ENCODE measurements at regions not wholly inside any gene's neighbourhood (a gene's known extent, or its start where the extent isn't known, plus 50 kb on each side); places are given as distances from the start of the nearest gene placed in this dataset.

- no peak for TF ChIP-seq ZNF155 (tag by site-specific recombination; IDR thresholded peaks at IDR 0.05)
- no peak for TF ChIP-seq ZNF366 (tag by site-specific recombination; conservative IDR thresholded peaks at IDR 0.05)
These were observed 90.1 kb upstream of the FLRT2 start (continued) for GRCh38 chr14:85439696-85440328.

GRCh38 chr14:85441909-85442643, 87.9 kb upstream of the FLRT2 start:
- CTCF ChIA-PET, result interaction anchor here (0.8 to 1.5 kb wide), 2 partner anchors 11 to 22 kb away, joined by 3 read pairs; no protein-coding TSS in a partner anchor
- Histone ChIP-seq H3K9me3 (ENCODE audit: control insufficient read depth, insufficient read depth, low read depth, low read length) (no peaks in the 10 kb centered on the region), H3K36me3 (ENCODE audit: control insufficient read depth in 2 of 2, insufficient read depth in 1 of 2, low read length in 2 of 2) (no peaks in the 10 kb centered on the region), H3K4me3 (ENCODE audit: low read depth, low read length) (no peak overlapping the region), H3K4me1 (ENCODE audit: control insufficient read depth, insufficient read depth, low read length) (no peaks in the 10 kb centered on the region; the same call in 1 of the 2 replicates), H3K27ac (ENCODE audit: extremely low read depth, low read depth, low read length) (no peak overlapping the region)
- POLR2A ChIA-PET, result no interaction called here
- TF ChIP-seq ZNF302 (tag by site-specific recombination; IDR thresholded peaks at IDR 0.05; ENCODE audit: low read depth) (no peak), SP2 (tag by site-specific recombination; IDR thresholded peaks at IDR 0.05) (no peak), ZXDB (tag by site-specific recombination; IDR thresholded peaks at IDR 0.05) (no peak), SCRT1 (tag by site-specific recombination; IDR thresholded peaks at IDR 0.05; ENCODE audit: borderline replicate concordance) (no peak), GLIS1 (tag by site-specific recombination; IDR thresholded peaks at IDR 0.05) (no peak), ZNF830 (tag by site-specific recombination; IDR thresholded peaks at IDR 0.05; ENCODE audit: low read depth) (no peak), ZNF610 (tag by site-specific recombination; IDR thresholded peaks at IDR 0.05; ENCODE audit: borderline replicate concordance) (no peak), ZNF488 (tag by site-specific recombination; IDR thresholded peaks at IDR 0.05) (no peak), ZNF580 (tag by site-specific recombination; IDR thresholded peaks at IDR 0.05) (no peak), ATF2 (tag by site-specific recombination; IDR thresholded peaks at IDR 0.05; ENCODE audit: low read depth) (no peak), ZSCAN18 (tag by site-specific recombination; IDR thresholded peaks at IDR 0.05) (no peak)

GRCh38 chr14:85442996-85443395, 86.9 kb upstream of the FLRT2 start:
- Histone ChIP-seq H3K9me3 (ENCODE audit: control insufficient read depth, insufficient read depth, low read depth, low read length) (no peaks in the 10 kb centered on the region), H3K4me3 (ENCODE audit: low read depth, low read length) (no peak overlapping the region), H3K27ac (ENCODE audit: extremely low read depth, low read depth, low read length) (no peak overlapping the region), H3K4me1 (ENCODE audit: control insufficient read depth, insufficient read depth, low read length) (no peaks in the 10 kb centered on the region; the same call in 1 of the 2 replicates), H3K36me3 (ENCODE audit: control insufficient read depth in 2 of 2, insufficient read depth in 1 of 2, low read length in 2 of 2) (no peaks in the 10 kb centered on the region)
- ChIA-PET CTCF (interaction anchor here (0.8 kb wide), 1 partner anchor 12 kb away, joined by 3 read pairs; no protein-coding TSS in a partner anchor), POLR2A (no interaction called here)
- no peak for TF ChIP-seq PRDM1 (tag by site-specific recombination; IDR thresholded peaks at IDR 0.05)
- TF ChIP-seq ZNF792 (tag by site-specific recombination; IDR thresholded peaks at IDR 0.05), result no peak
- no peak for TF ChIP-seq ZNF121 (tag by site-specific recombination; IDR thresholded peaks at IDR 0.05)
- no peak for TF ChIP-seq ZSCAN30 (tag by site-specific recombination; IDR thresholded peaks at IDR 0.05)
- no peak for TF ChIP-seq ZNF521 (tag by site-specific recombination; IDR thresholded peaks at IDR 0.05)
- TF ChIP-seq ZNF184 (tag by site-specific recombination; IDR thresholded peaks at IDR 0.05), result no peak
- no peak for TF ChIP-seq ZNF211 (tag by site-specific recombination; IDR thresholded peaks at IDR 0.05; ENCODE audit: low read depth)
- no peak for TF ChIP-seq ZNF513 (tag by site-specific recombination; IDR thresholded peaks at IDR 0.05)
- no peak for TF ChIP-seq ZNF169 (tag by site-specific recombination; IDR thresholded peaks at IDR 0.05)
- TF ChIP-seq RBAK (tag by site-specific recombination; IDR thresholded peaks at IDR 0.05), result no peak
- no peak for TF ChIP-seq SP3 (tag by site-specific recombination; IDR thresholded peaks at IDR 0.05)
